ENCODE measurements at regions not wholly inside any gene's neighbourhood (a gene's known extent, or its start where the extent isn't known, plus 50 kb on each side); places are given as distances from the start of the nearest gene placed in this dataset.

- DNase-seq (ENCODE audit: low spot score) (no peak), ATAC-seq (no peak)
- Mint-ChIP-seq H3K4me3 (no peak overlapping the region), H3K4me1 (ENCODE audit: low read depth in 2 of 2) (peaks cover 0 to 3% of the 10 kb centered on the region in 2 donors), H3K27me3 (no peaks in the 10 kb centered on the region), H3K36me3 (no peaks in the 10 kb centered on the region), H3K9me3 (no peaks in the 10 kb centered on the region), H3K27ac (no peak overlapping the region)
These were observed 59.1 kb upstream of the RTN4 start for GRCh38 chr2:55109219-55109891.

GRCh38 chr2:55108456-55109160, 58.4 kb upstream of the RTN4 start:
- Mint-ChIP-seq H3K36me3 (no peaks in the 10 kb centered on the region), H3K4me3 (no peak overlapping the region), H3K27me3 (no peaks in the 10 kb centered on the region), H3K4me1 (ENCODE audit: low read depth in 2 of 2) (peaks cover 0 to 3% of the 10 kb centered on the region in 2 donors), H3K27ac (no peak overlapping the region), H3K9me3 (no peaks in the 10 kb centered on the region)
- no peak for DNase-seq (ENCODE audit: low spot score)
- no peak for ATAC-seq

DNA sequence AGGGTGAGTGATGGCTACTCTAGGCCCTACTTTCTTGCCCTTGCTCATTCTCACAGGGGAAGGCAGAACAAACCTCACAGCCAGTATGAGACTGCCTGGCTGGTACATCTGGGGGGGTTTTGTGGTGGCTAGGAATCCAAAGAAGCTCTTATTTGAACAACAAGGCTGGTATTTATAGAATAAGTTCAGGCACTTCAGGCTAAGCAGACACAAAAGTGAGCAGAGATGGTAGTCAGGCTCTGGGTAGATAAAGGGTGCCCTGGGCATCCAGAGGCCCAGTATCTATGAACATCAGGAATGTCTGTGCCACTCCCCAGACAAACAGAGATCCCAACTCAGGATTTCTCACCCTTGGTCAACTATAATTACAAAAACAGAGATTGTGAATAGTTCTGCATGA, 57.2 kb upstream of the RTN4 start:
- no peak overlapping the region for H3K4me3 Mint-ChIP-seq
- no peaks in the 10 kb centered on the region for H3K27me3 Mint-ChIP-seq
- no peaks in the 10 kb centered on the region for H3K36me3 Mint-ChIP-seq
- DNase-seq (ENCODE audit: low spot score) (no peak), ATAC-seq (no peak)
- H3K4me1 Mint-ChIP-seq (ENCODE audit: low read depth in 2 of 2), result peaks cover 0 to 3% of the 10 kb centered on the region in 2 donors
- H3K9me3 Mint-ChIP-seq, result no peaks in the 10 kb centered on the region
- peak overlapping the region in 1 of 2 donors; percentile 39 for H3K27ac Mint-ChIP-seq

DNA sequence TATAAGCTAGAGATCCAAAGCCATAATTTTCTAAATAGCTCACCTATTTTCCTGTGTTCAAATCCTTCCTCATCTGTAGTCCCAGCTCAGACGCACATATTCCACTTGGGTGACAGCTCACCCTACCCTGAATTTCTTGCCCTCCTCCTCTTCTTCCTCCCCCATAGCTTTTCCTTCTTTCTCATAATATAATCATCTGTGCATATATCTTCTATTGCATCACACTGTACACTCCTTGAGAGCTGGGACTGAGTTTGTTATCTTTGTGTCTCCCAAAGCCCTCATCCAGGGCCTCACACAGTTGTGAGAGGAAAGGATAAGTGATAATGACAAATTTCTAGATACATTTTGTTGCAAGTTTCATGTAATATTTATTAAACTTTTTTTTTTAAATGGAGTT, 55.9 kb upstream of the RTN4 start:
- no peak for ATAC-seq
- Mint-ChIP-seq H3K27me3 (no peaks in the 10 kb centered on the region), H3K36me3 (no peaks in the 10 kb centered on the region), H3K27ac (no peak overlapping the region), H3K9me3 (no peaks in the 10 kb centered on the region), H3K4me1 (ENCODE audit: low read depth in 2 of 2) (no peaks in the 10 kb centered on the region), H3K4me3 (no peak overlapping the region)
- DNase-seq (ENCODE audit: low spot score), result no peak

DNA sequence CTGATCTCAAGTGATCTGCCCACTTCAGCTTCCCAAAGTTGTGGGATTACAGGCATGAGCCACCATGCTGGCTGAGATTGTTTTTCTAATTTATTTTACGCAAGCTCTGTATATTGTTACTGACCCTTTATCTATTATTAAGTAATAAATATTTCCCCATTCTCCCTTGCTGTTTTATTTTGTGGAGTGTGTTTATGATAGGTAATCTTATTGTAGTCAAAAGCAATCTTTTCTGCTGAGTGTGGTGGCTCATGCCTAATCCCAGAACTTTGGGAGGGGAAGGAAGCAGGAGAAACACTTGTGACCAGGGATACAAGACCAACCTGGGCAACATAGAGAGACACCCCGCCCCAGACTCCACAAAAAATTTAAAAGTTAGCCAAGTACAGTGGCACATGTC, 55.2 kb upstream of the RTN4 start:
- DNase-seq (ENCODE audit: low spot score) (no peak), ATAC-seq (no peak)
- H3K36me3 Mint-ChIP-seq, result no peaks in the 10 kb centered on the region
- no peaks in the 10 kb centered on the region for H3K27me3 Mint-ChIP-seq
- H3K4me1 Mint-ChIP-seq (ENCODE audit: low read depth in 2 of 2), result peaks cover 0 to under 1% of the 10 kb centered on the region in 2 donors
- no peak overlapping the region for H3K4me3 Mint-ChIP-seq
- no peak overlapping the region for H3K27ac Mint-ChIP-seq
- no peaks in the 10 kb centered on the region for H3K9me3 Mint-ChIP-seq

- DNase-seq (ENCODE audit: low spot score) (no peak), ATAC-seq (no peak)
- Mint-ChIP-seq H3K4me1 (ENCODE audit: low read depth in 2 of 2) (peaks cover 8 to 11% of the 10 kb centered on the region in 2 donors), H3K27ac (no peak overlapping the region), H3K4me3 (no peak overlapping the region), H3K9me3 (no peaks in the 10 kb centered on the region), H3K27me3 (no peaks in the 10 kb centered on the region), H3K36me3 (no peaks in the 10 kb centered on the region)
These were observed 52.8 kb upstream of the RTN4 start for GRCh38 chr2:55103046-55103445.

DNA sequence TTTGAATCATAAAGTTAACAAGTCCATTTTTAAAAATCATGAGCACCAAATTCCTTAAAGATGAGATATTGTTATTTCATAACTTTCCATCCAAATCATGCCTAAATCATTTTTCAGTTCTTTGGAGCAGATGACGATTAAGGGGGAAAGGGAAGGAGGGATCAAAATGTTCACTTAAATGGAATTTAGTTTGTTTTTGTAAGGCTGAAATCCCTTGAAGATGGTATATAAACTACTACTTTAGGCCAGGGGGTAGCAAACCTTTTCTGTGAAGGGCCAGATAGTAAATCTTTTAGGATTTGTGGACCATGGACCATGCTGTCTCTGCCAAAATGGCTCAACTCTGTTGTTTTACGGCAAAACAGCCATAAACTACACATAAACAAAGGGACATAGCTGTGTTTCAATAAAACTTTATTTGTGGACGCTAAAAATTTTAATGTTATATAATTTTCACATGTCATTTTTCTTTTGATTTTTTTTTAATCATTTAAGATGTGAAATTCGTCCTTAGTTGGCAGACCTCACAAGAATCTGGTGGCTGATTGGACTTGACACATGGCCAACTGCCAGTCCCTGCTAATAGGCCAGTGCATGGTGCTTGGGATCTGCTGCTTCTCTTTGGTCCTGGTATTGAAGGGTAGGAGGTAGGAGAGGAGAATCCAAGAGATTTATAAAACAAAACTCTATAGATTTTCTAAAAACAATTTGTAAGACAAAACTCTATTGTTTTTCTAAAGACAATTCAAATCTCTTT, 52.0 kb upstream of the RTN4 start:
- Mint-ChIP-seq H3K27me3 (no peaks in the 10 kb centered on the region), H3K4me3 (no peak overlapping the region), H3K9me3 (no peaks in the 10 kb centered on the region), H3K4me1 (ENCODE audit: low read depth in 2 of 2) (peaks cover 8 to 11% of the 10 kb centered on the region in 2 donors), H3K36me3 (no peaks in the 10 kb centered on the region), H3K27ac (no peak overlapping the region)
- DNase-seq (ENCODE audit: low spot score), result no peak
- ATAC-seq, result no peak

DNA sequence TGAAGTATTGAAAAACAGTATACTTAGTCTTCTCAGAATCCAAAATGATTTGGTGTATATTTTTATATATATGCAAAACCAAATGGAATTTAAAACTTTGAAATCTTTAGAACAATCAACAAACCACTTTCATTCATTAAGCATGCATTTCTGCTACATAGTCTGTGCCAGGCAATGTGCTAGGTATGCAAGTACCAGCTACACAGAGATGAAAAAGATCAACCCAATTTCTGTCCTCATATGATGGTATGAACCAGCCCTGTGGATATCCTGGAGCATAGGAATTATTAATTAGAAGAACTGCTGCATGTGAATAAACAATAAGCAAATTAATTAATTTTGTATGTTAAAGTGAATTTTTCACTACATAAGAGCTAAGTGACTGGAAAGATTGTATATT, 51.2 kb upstream of the RTN4 start:
- Mint-ChIP-seq H3K4me3 (no peak overlapping the region), H3K9me3 (no peaks in the 10 kb centered on the region), H3K36me3 (no peaks in the 10 kb centered on the region), H3K27ac (no peak overlapping the region), H3K27me3 (no peaks in the 10 kb centered on the region), H3K4me1 (ENCODE audit: low read depth in 2 of 2) (peaks cover 8 to 11% of the 10 kb centered on the region in 2 donors)
- no peak for DNase-seq (ENCODE audit: low spot score)
- ATAC-seq, result no peak

- Mint-ChIP-seq H3K4me1 (ENCODE audit: low read depth in 2 of 2) (peaks cover 8 to 11% of the 10 kb centered on the region in 2 donors), H3K27ac (no peak overlapping the region), H3K9me3 (no peaks in the 10 kb centered on the region), H3K36me3 (no peaks in the 10 kb centered on the region), H3K27me3 (no peaks in the 10 kb centered on the region), H3K4me3 (no peak overlapping the region)
- ATAC-seq (peak in 1 of 2 donors; percentile 43), DNase-seq (ENCODE audit: low spot score) (no peak)
These were observed 49.9 kb upstream of the RTN4 start for GRCh38 chr2:55099878-55100820.
